ENCODE measurements at regions not wholly inside any gene's neighbourhood (a gene's known extent, or its start where the extent isn't known, plus 50 kb on each side); places are given as distances from the start of the nearest gene placed in this dataset.

- Histone ChIP-seq H3K9me1 (ENCODE audit: control insufficient read depth, insufficient read depth, low read length) (no peaks in the 10 kb centered on the region), H3K27ac (ENCODE audit: extremely low read depth, low read depth, low read length) (no peak overlapping the region), H3K4me2 (ENCODE audit: insufficient read depth, low read length) (no peak overlapping the region), H3K4me1 (replicated peaks in 1 of 2; ENCODE audit: control insufficient read depth in 2 of 2, insufficient read depth in 2 of 2, low read length in 2 of 2) (no peaks in the 10 kb centered on the region), H3K9me3 (replicated peaks; ENCODE audit: control insufficient read depth, insufficient read depth, low read depth, low read length) (no peaks in the 10 kb centered on the region), H3K79me2 (ENCODE audit: control insufficient read depth, insufficient read depth, low read length) (no peaks in the 10 kb centered on the region), H2AFZ (ENCODE audit: low read depth, low read length) (no peak overlapping the region), H4K20me1 (replicated peaks; ENCODE audit: control insufficient read depth, insufficient read depth, low read length) (no peaks in the 10 kb centered on the region), H3K27me3 (ENCODE audit: control insufficient read depth in 2 of 2, insufficient read depth in 2 of 2, low read length in 2 of 2) (no peaks in the 10 kb centered on the region), H3K9ac (ENCODE audit: insufficient read depth in 1 of 2, low read depth in 2 of 2, low read length in 2 of 2) (no peak overlapping the region), H3K4me3 (no peak overlapping the region), H3K36me3 (ENCODE audit: control insufficient read depth, insufficient read depth, low read length) (no peaks in the 10 kb centered on the region)
- ChIA-PET CTCF (ENCODE audit: low intra/inter-chr PET ratio) (no interaction called here), POLR2A (no interaction called here)
- ATAC-seq (no peak), FAIRE-seq (no peak), DNase-seq (ENCODE audit: extremely low read depth in 1 of 4, low spot score in 3 of 4) (no peak)
- intact Hi-C loops (cut with micrococcal nuclease), result no loop called here
- TF ChIP-seq KAT8 (IDR thresholded peaks at IDR 0.05; ENCODE audit: low read depth) (no peak), ZKSCAN1 (IDR thresholded peaks at IDR 0.05; ENCODE audit: low read depth, low read length) (no peak), ZNF274 (IDR thresholded peaks at IDR 0.05; ENCODE audit: borderline replicate concordance, low read depth, low read length) (no peak), KLF10 (CRISPR knock-in tag; IDR thresholded peaks at IDR 0.05) (no peak), U2AF2 (optimal IDR thresholded peaks at IDR 0.05; ENCODE audit: low read depth, low read length) (no peak), FOXA3 (CRISPR knock-in tag; conservative IDR thresholded peaks at IDR 0.05 in 1 of 2, IDR thresholded peaks at IDR 0.05 in 1 of 2) (no peak), E2F8 (IDR thresholded peaks at IDR 0.05; ENCODE audit: low read depth, partially characterized antibody) (no peak), HINFP (tag; conservative IDR thresholded peaks at IDR 0.05; ENCODE audit: low read depth) (no peak), POLR2H (tag; IDR thresholded peaks at IDR 0.05; ENCODE audit: low read depth) (no peak), SPI1 (IDR thresholded peaks at IDR 0.05; ENCODE audit: borderline replicate concordance, low read depth, low read length) (no peak), PHB (CRISPR knock-in tag; IDR thresholded peaks at IDR 0.05) (no peak), TBP (optimal IDR thresholded peaks at IDR 0.05; ENCODE audit: low read depth, low read length) (no peak), USF2 (CRISPR knock-in tag; IDR thresholded peaks at IDR 0.05) (no peak), CEBPG (CRISPR knock-in tag; IDR thresholded peaks at IDR 0.05) (no peak), CEBPG (tag; conservative IDR thresholded peaks at IDR 0.05 in 1 of 2, IDR thresholded peaks at IDR 0.05 in 1 of 2) (no peak), RBFOX2 (IDR thresholded peaks at IDR 0.05; ENCODE audit: low read depth, low read length) (no peak)
- in situ Hi-C loops (cut with MboI), result no loop called here
- BruUV-seq (replicated peaks), result no TSS peak
Measured at GRCh38 chr3:180358179-180358578, 243.8 kb upstream of the TTC14 start.
